Stimulated activated CD8-positive, alpha-beta memory T cell treated with anti-CD3 and anti-CD28 coated beads, Interleukin-7, amount 100 ng/mL, for 48 hours (primary cell): ENCODE measurements at regions not wholly inside any gene's neighbourhood (a gene's known extent, or its start where the extent isn't known, plus 50 kb on each side); places are given as distances from the start of the nearest gene placed in this dataset.

Experiments used
- DNase-seq, 2 donors: peaks; one replicate each; pipeline ENCODE4 v3.0.0-alpha.2; 2020; ENCODE audit warnings: low read depth in 1 of 2; ENCODE audit errors: extremely low read depth in 1 of 2

GRCh38 chr12:89909753-89910152, 201.1 kb upstream of the ATP2B1 start:
- no peak for DNase-seq

GRCh38 chr12:89907659-89908058, 199.0 kb upstream of the ATP2B1 start:
- no peak for DNase-seq

GRCh38 chr12:89906824-89907223, 198.2 kb upstream of the ATP2B1 start:
- no peak for DNase-seq

- no peak for DNase-seq
Observed at GRCh38 chr12:89906178-89906577, 197.5 kb upstream of the ATP2B1 start.

GRCh38 chr12:89901906-89902642, 193.4 kb upstream of the ATP2B1 start:
- DNase-seq, result no peak

GRCh38 chr12:89901319-89901718, 192.7 kb upstream of the ATP2B1 start:
- DNase-seq, result no peak

GRCh38 chr12:89899651-89900050, 191.0 kb upstream of the ATP2B1 start:
- no peak for DNase-seq

GRCh38 chr12:89895591-89895990, 187.0 kb upstream of the ATP2B1 start:
- DNase-seq, result no peak

GRCh38 chr12:89895101-89895500, 186.5 kb upstream of the ATP2B1 start:
- DNase-seq, result no peak

GRCh38 chr12:89893972-89894706, 185.5 kb upstream of the ATP2B1 start:
- DNase-seq, result no peak

- DNase-seq, result no peak
Observed at GRCh38 chr12:89892436-89892835, 183.8 kb upstream of the ATP2B1 start.

GRCh38 chr12:89891933-89892332, 183.3 kb upstream of the ATP2B1 start:
- no peak for DNase-seq

GRCh38 chr12:89890161-89890560, 181.5 kb upstream of the ATP2B1 start:
- DNase-seq, result no peak

- DNase-seq, result no peak
Observed at GRCh38 chr12:89889062-89889461, 180.4 kb upstream of the ATP2B1 start.

- DNase-seq, result no peak
Observed at GRCh38 chr12:89884952-89885351, 176.3 kb upstream of the ATP2B1 start.

GRCh38 chr12:89884416-89884898, 175.8 kb upstream of the ATP2B1 start:
- no peak for DNase-seq

- no peak for DNase-seq
Observed at GRCh38 chr12:89883630-89884389, 175.2 kb upstream of the ATP2B1 start.

- no peak for DNase-seq
Observed at GRCh38 chr12:89882792-89883191, 174.2 kb upstream of the ATP2B1 start.

- DNase-seq, result no peak
Observed at GRCh38 chr12:89882050-89882449, 173.4 kb upstream of the ATP2B1 start.

- no peak for DNase-seq
Observed at GRCh38 chr12:89880690-89881350, 172.2 kb upstream of the ATP2B1 start.

GRCh38 chr12:89879766-89880165, 171.1 kb upstream of the ATP2B1 start:
- no peak for DNase-seq
